ENCODE measurements at regions not wholly inside any gene's neighbourhood (a gene's known extent, or its start where the extent isn't known, plus 50 kb on each side); places are given as distances from the start of the nearest gene placed in this dataset.

DNA sequence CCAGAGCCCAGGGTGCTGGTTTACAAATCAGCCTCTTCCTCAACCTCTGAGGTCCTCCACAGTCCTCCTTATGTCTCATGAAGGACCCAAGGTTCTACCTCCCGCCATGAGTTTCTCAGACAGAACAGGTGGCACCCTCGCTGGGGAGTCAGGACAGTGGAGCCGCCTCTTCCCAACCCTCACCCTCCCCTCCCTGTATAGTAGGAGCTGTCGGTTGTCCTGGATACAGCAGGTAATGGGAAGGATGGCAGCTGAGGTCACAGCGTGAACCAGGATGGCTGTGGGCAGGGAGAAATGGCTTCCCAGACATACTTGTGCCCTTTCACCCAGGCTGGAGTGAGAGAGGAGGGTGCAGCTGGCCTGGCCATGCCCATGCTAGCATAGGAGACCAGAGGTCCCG, 134.6 kb downstream of the CHST1 start:
- Histone ChIP-seq H3K4me2 (ENCODE audit: low read length) (no peak overlapping the region), H4K20me1 (ENCODE audit: insufficient read depth, low read length) (no peaks in the 10 kb centered on the region), H3F3A (ENCODE audit: insufficient read depth, low read length) (no peaks in the 10 kb centered on the region), H3K27ac (ENCODE audit: low read depth, low read length, poor library complexity, severe bottlenecking) (no peak overlapping the region), H3K9ac (ENCODE audit: low read length) (no peak overlapping the region), H3K9me2 (ENCODE audit: low read depth, low read length) (no peaks in the 10 kb centered on the region), H3K9me3 (ENCODE audit: low read length) (no peaks in the 10 kb centered on the region), H3K4me3 (ENCODE audit: low read depth, low read length, poor library complexity, severe bottlenecking) (no peak overlapping the region), H3K27me3 (ENCODE audit: insufficient read depth, low read length) (no peaks in the 10 kb centered on the region), H2AFZ (ENCODE audit: low read length) (no peak overlapping the region), H3K4me1 (ENCODE audit: insufficient read depth, low read length, severe bottlenecking) (no peaks in the 10 kb centered on the region), H3K79me2 (ENCODE audit: insufficient read depth, low read length) (no peaks in the 10 kb centered on the region), H3K36me3 (ENCODE audit: insufficient read depth, low read length) (no peaks in the 10 kb centered on the region)
- TF ChIP-seq, protein P1, sequence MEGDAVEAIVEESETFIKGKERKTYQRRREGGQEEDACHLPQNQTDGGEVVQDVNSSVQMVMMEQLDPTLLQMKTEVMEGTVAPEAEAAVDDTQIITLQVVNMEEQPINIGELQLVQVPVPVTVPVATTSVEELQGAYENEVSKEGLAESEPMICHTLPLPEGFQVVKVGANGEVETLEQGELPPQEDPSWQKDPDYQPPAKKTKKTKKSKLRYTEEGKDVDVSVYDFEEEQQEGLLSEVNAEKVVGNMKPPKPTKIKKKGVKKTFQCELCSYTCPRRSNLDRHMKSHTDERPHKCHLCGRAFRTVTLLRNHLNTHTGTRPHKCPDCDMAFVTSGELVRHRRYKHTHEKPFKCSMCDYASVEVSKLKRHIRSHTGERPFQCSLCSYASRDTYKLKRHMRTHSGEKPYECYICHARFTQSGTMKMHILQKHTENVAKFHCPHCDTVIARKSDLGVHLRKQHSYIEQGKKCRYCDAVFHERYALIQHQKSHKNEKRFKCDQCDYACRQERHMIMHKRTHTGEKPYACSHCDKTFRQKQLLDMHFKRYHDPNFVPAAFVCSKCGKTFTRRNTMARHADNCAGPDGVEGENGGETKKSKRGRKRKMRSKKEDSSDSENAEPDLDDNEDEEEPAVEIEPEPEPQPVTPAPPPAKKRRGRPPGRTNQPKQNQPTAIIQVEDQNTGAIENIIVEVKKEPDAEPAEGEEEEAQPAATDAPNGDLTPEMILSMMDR (IDR thresholded peaks at IDR 0.05; ENCODE audit: low read length) = no peak
- TF ChIP-seq EZH2 (IDR thresholded peaks at IDR 0.05; ENCODE audit: borderline replicate concordance, low read length) = no peak

DNA sequence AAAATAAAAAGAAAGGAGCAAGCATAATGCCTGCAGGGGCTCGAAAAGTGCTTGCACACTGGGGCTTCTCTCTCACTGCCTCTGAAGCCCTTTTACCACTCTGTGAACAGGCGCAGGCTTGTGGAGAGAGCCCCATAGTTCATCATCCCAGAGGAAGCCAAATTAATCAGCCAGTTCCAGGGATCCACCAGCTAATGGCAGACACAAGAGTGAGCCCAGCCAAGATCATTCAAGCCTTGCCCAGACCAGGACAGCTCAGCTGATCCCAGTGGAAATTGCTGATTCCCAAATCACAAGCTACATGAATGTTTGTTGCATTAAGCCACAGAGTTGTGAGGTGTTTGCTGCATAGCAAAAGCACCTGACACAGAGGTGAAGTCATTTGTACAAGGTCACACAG, 135.3 kb downstream of the CHST1 start:
- Histone ChIP-seq H3K9ac (ENCODE audit: low read length) (no peak overlapping the region), H3K36me3 (ENCODE audit: insufficient read depth, low read length) (no peaks in the 10 kb centered on the region), H3K4me1 (ENCODE audit: insufficient read depth, low read length, severe bottlenecking) (no peaks in the 10 kb centered on the region), H3K4me3 (ENCODE audit: low read depth, low read length, poor library complexity, severe bottlenecking) (no peak overlapping the region), H3K4me2 (ENCODE audit: low read length) (no peak overlapping the region), H2AFZ (ENCODE audit: low read length) (no peak overlapping the region), H3F3A (ENCODE audit: insufficient read depth, low read length) (no peaks in the 10 kb centered on the region), H3K9me2 (ENCODE audit: low read depth, low read length) (no peaks in the 10 kb centered on the region), H3K79me2 (ENCODE audit: insufficient read depth, low read length) (no peaks in the 10 kb centered on the region), H3K27me3 (ENCODE audit: insufficient read depth, low read length) (no peaks in the 10 kb centered on the region), H4K20me1 (ENCODE audit: insufficient read depth, low read length) (no peaks in the 10 kb centered on the region), H3K9me3 (ENCODE audit: low read length) (no peaks in the 10 kb centered on the region), H3K27ac (ENCODE audit: low read depth, low read length, poor library complexity, severe bottlenecking) (no peak overlapping the region)
- TF ChIP-seq EZH2 (IDR thresholded peaks at IDR 0.05; ENCODE audit: borderline replicate concordance, low read length) = no peak
- TF ChIP-seq, protein P1 (IDR thresholded peaks at IDR 0.05; ENCODE audit: low read length) = no peak

DNA sequence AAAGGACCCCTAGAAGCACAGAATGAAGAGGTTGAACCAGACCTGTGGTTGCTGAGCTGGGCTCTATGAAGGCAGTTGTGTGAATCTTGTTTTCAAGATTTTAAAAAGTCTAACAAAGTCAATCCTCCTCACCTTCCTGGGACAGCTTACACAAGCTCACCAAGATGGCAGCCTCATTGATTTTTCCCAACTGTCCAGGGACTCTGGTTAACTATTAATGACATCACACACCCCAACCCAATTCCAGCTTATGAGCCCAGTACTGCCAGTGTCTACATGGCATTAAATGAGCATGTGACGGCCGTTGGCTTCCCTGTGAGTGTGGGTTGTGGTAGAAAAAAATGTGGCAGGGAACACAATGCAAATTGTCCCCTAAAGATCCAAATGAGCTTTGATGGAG, 137.0 kb downstream of the CHST1 start:
- Histone ChIP-seq H3K9me3 (ENCODE audit: low read length) (no peaks in the 10 kb centered on the region), H3K4me1 (ENCODE audit: insufficient read depth, low read length, severe bottlenecking) (no peaks in the 10 kb centered on the region), H3K36me3 (ENCODE audit: insufficient read depth, low read length) (no peaks in the 10 kb centered on the region), H3K79me2 (ENCODE audit: insufficient read depth, low read length) (no peaks in the 10 kb centered on the region), H3K9ac (ENCODE audit: low read length) (no peak overlapping the region), H3K27ac (ENCODE audit: low read depth, low read length, poor library complexity, severe bottlenecking) (no peak overlapping the region), H2AFZ (ENCODE audit: low read length) (no peak overlapping the region), H3K9me2 (ENCODE audit: low read depth, low read length) (no peaks in the 10 kb centered on the region), H3K4me3 (ENCODE audit: low read depth, low read length, poor library complexity, severe bottlenecking) (no peak overlapping the region), H4K20me1 (ENCODE audit: insufficient read depth, low read length) (no peaks in the 10 kb centered on the region), H3K4me2 (ENCODE audit: low read length) (no peak overlapping the region), H3K27me3 (ENCODE audit: insufficient read depth, low read length) (no peaks in the 10 kb centered on the region), H3F3A (ENCODE audit: insufficient read depth, low read length) (no peaks in the 10 kb centered on the region)
- TF ChIP-seq, protein P1 (IDR thresholded peaks at IDR 0.05; ENCODE audit: low read length) = no peak
- TF ChIP-seq EZH2 (IDR thresholded peaks at IDR 0.05; ENCODE audit: borderline replicate concordance, low read length) = no peak
